Body of pancreas (tissue), 4 donors: ENCODE measurements at regions not wholly inside any gene's neighbourhood (a gene's known extent, or its start where the extent isn't known, plus 50 kb on each side); places are given as distances from the start of the nearest gene placed in this dataset.

Experiments used
- ATAC-seq: fragments of 150-250 bp; one replicate; pipeline ENCODE4 v1.9.1; 2016
- DNase-seq, 4 donors: peaks; one replicate each; pipeline ENCODE4 v3.0.0-alpha.2; 2019
- H3K27ac ChIP-seq, 4 donors: fragments of 200-600 bp; sonication (generic); 1 replicate in 3 of 4; 2 replicates in 1 of 4; pipeline versions ENCODE4 v1.5.1 to v1.6.1; 2016 to 2019; ENCODE audit warnings: mild to moderate bottlenecking in 1 of 4, mixed read lengths in 1 of 4, moderate library complexity in 1 of 4
- H3K27me3 ChIP-seq, 2 donors: fragments of 200-600 bp; sonication (generic); one replicate each; pipeline ENCODE4 v1.6.0; 2016; ENCODE audit warnings: mild to moderate bottlenecking in 1 of 2
- H3K36me3 ChIP-seq, 2 donors: fragments of 200-600 bp; sonication (generic); replicated peaks in 1 of 2; 2 replicates each; pipeline ENCODE4 v1.5.1; 2016; ENCODE audit warnings: low read depth in 2 of 2; ENCODE audit not compliant: insufficient read depth in 1 of 2
- H3K4me1 ChIP-seq: fragments of 200-600 bp; sonication (generic); one replicate; pipeline ENCODE4 v1.6.0; 2016
- H3K4me3 ChIP-seq, 2 donors: fragments of 200-600 bp; sonication (generic); 1 replicate in 1 of 2; 2 replicates in 1 of 2; pipeline ENCODE4 v1.5.1; 2016 to 2019
- H3K9me3 ChIP-seq, 3 donors: fragments of 200-600 bp; sonication (generic); 1 replicate in 2 of 3; 2 replicates in 1 of 3; pipeline ENCODE4 v1.5.1; 2016
- CTCF ChIP-seq, 7 experiments: fragments of 450-650 bp in 4 of 7; fragments of 200-600 bp in 3 of 7; sonication (generic) in 3 of 7; IDR thresholded peaks; one replicate each; pipeline ENCODE4 v1.5.1; 2016 to 2019; ENCODE audit warnings: antibody characterized with exemption in 7 of 7
- POLR2A ChIP-seq, 3 donors: fragments of 450-650 bp; IDR thresholded peaks; one replicate each; pipeline ENCODE4 v1.6.1; 2016; ENCODE audit warnings: antibody characterized with exemption in 3 of 3, mild to moderate bottlenecking in 2 of 3
- WGBS, 2 donors: methylation state at CpG; one replicate each; pipeline ENCODE4 v1.1.5; 2017; 5-methylcytosine and 5-hydroxymethylcytosine counted together
- intact Hi-C: fragments of 100-400 bp; cut with DNase I; formaldehyde crosslinking; loops from one replicate; pipeline ENCODE4 v1.15.1; 2023

GRCh38 chr1:193555662-193556441, 369.4 kb upstream of the B3GALT2 start:
- H3K4me1 ChIP-seq: no peaks in the 10 kb centered on the region
- intact Hi-C loops: no loop called here
- H3K27ac ChIP-seq: no peak overlapping the region
- DNase-seq (no peak), ATAC-seq (no peak)
- H3K27me3 ChIP-seq: no peaks in the 10 kb centered on the region
- no peaks in the 10 kb centered on the region for H3K9me3 ChIP-seq
- no peak overlapping the region for H3K4me3 ChIP-seq
- WGBS, 2 donors: 78 to 87% methylated on average over 4 of the region's 4 CpGs
- H3K36me3 ChIP-seq: no peaks in the 10 kb centered on the region
- TF ChIP-seq POLR2A (IDR thresholded peaks at IDR 0.05) (no peak), CTCF (IDR thresholded peaks at IDR 0.05) (no peak)

GRCh38 chr1:193553564-193553963, 367.2 kb upstream of the B3GALT2 start:
- intact Hi-C loops: no loop called here
- 83 to 88% methylated on average over 2 of the region's 2 CpGs for WGBS, 2 donors
- Histone ChIP-seq H3K9me3 (no peaks in the 10 kb centered on the region), H3K36me3 (no peaks in the 10 kb centered on the region), H3K27me3 (no peaks in the 10 kb centered on the region), H3K4me1 (no peaks in the 10 kb centered on the region), H3K4me3 (no peak overlapping the region), H3K27ac (no peak overlapping the region)
- DNase-seq (no peak), ATAC-seq (no peak)
- TF ChIP-seq CTCF (IDR thresholded peaks at IDR 0.05) (no peak), POLR2A (IDR thresholded peaks at IDR 0.05) (no peak)

GRCh38 chr1:193552274-193552673, 365.9 kb upstream of the B3GALT2 start:
- Histone ChIP-seq H3K9me3 (no peaks in the 10 kb centered on the region), H3K27me3 (no peaks in the 10 kb centered on the region), H3K4me3 (no peak overlapping the region), H3K36me3 (no peaks in the 10 kb centered on the region), H3K4me1 (no peaks in the 10 kb centered on the region), H3K27ac (no peak overlapping the region)
- 86 to 89% methylated on average over 4 of the region's 4 CpGs for WGBS, 2 donors
- DNase-seq: no peak
- no peak for ATAC-seq
- TF ChIP-seq CTCF (IDR thresholded peaks at IDR 0.05) (no peak), POLR2A (IDR thresholded peaks at IDR 0.05) (no peak)
- intact Hi-C loops: no loop called here

GRCh38 chr1:193549081-193549480, 362.7 kb upstream of the B3GALT2 start:
- TF ChIP-seq CTCF (IDR thresholded peaks at IDR 0.05) (no peak), POLR2A (IDR thresholded peaks at IDR 0.05) (no peak)
- 72 to 73% methylated on average over 1 of the region's 1 CpG for WGBS, 2 donors
- no peaks in the 10 kb centered on the region for H3K27me3 ChIP-seq
- DNase-seq: no peak
- no peak overlapping the region for H3K27ac ChIP-seq
- no peaks in the 10 kb centered on the region for H3K9me3 ChIP-seq
- no peaks in the 10 kb centered on the region for H3K36me3 ChIP-seq
- H3K4me1 ChIP-seq: no peaks in the 10 kb centered on the region
- no peak for ATAC-seq
- intact Hi-C loops: no loop called here
- no peak overlapping the region for H3K4me3 ChIP-seq

- ATAC-seq: no peak
- 64 to 69% methylated on average over 2 of the region's 2 CpGs for WGBS, 2 donors
- no peak overlapping the region for H3K4me3 ChIP-seq
- DNase-seq: no peak
- H3K27me3 ChIP-seq: no peaks in the 10 kb centered on the region
- no peaks in the 10 kb centered on the region for H3K9me3 ChIP-seq
- H3K36me3 ChIP-seq: no peaks in the 10 kb centered on the region
- H3K27ac ChIP-seq: no peak overlapping the region
- TF ChIP-seq CTCF (IDR thresholded peaks at IDR 0.05) (no peak), POLR2A (IDR thresholded peaks at IDR 0.05) (no peak)
- intact Hi-C loops: no loop called here
- H3K4me1 ChIP-seq: no peaks in the 10 kb centered on the region
Measured at GRCh38 chr1:193545171-193545570, 358.8 kb upstream of the B3GALT2 start.
